Tibial artery (tissue), 4 donors: ENCODE measurements at regions not wholly inside any gene's neighbourhood (a gene's known extent, or its start where the extent isn't known, plus 50 kb on each side); places are given as distances from the start of the nearest gene placed in this dataset.
"Not testable (repeated sequence)": the region's sequence is repeated elsewhere in the genome, so short reads cannot be mapped to it uniquely, and the experiment has no call there.

Experiments used
- DNase-seq, 2 donors: peaks; one replicate each; pipeline ENCODE4 v3.0.0-alpha.2; 2019
- H3K27ac ChIP-seq, 2 donors: fragments of 200-600 bp; sonication (generic) in 1 of 2; 1 replicate in 1 of 2; 2 replicates in 1 of 2; pipeline ENCODE4 v1.5.1; 2018 to 2019; ENCODE audit warnings: mild to moderate bottlenecking in 1 of 2
- H3K27me3 ChIP-seq, 2 donors: fragments of 200-600 bp; sonication (generic) in 1 of 2; one replicate each; pipeline versions ENCODE4 v1.5.1 to v1.6.0; 2016 to 2019
- H3K36me3 ChIP-seq, 3 donors: fragments of 200-600 bp; sonication (generic) in 2 of 3; one replicate each; pipeline ENCODE4 v1.5.1; 2016 to 2019; ENCODE audit warnings: mild to moderate bottlenecking in 2 of 3
- H3K4me1 ChIP-seq, 4 donors: fragments of 200-600 bp; sonication (generic) in 2 of 4; 1 replicate in 3 of 4; 2 replicates in 1 of 4; pipeline ENCODE4 v1.5.1; 2016 to 2019
- H3K4me3 ChIP-seq, 2 donors: fragments of 200-600 bp; sonication (generic) in 1 of 2; 1 replicate in 1 of 2; 2 replicates in 1 of 2; pipeline ENCODE4 v1.5.1; 2018 to 2019; ENCODE audit warnings: mild to moderate bottlenecking in 2 of 2
- H3K9me3 ChIP-seq, 3 donors: fragments of 200-600 bp; sonication (generic) in 1 of 3; one replicate each; pipeline ENCODE4 v1.5.1; 2016 to 2019
- intact Hi-C: fragments of 100-400 bp; cut with DNase I; formaldehyde crosslinking; loops from one replicate; pipeline ENCODE4 v1.15.0; 2023; ENCODE audit warnings: low total_unique reads
- TF ChIP-seq, protein P1 (sequence below), 2 experiments: fragments of 200-600 bp in 1 of 2; fragments of 450-650 bp in 1 of 2; IDR thresholded peaks; one replicate each; pipeline ENCODE4 v1.5.1; 2017 to 2019; ENCODE audit warnings: antibody characterized with exemption in 2 of 2, mild to moderate bottlenecking in 1 of 2, moderate library complexity in 1 of 2

DNA sequence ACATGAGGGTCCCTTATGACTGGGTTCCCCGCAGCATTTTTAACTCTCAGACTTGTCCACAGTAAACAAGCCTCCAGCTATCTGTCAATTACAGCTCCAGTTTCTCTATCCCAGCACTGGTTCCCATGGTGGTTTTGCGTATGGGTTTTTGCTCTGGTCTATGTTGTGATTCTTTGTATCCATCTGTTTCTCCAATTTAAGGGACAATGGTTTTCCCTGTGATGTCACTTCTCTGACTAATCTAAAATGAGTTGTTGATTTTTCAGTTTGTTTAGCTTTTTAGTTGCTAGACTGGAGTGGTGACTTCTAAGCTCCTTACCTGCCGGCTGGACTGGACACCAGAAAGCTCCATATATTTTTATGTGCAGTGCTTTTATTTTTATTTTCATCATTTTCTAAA, 303.7 kb downstream of the INHBA start:
- Histone ChIP-seq H3K4me3 (no peak overlapping the region), H3K27ac (no peak overlapping the region), H3K36me3 (no peaks in the 10 kb centered on the region), H3K4me1 (no peaks in the 10 kb centered on the region), H3K27me3 (no peaks in the 10 kb centered on the region), H3K9me3 (no peaks in the 10 kb centered on the region)
- DNase-seq, result no peak
- TF ChIP-seq, protein P1, sequence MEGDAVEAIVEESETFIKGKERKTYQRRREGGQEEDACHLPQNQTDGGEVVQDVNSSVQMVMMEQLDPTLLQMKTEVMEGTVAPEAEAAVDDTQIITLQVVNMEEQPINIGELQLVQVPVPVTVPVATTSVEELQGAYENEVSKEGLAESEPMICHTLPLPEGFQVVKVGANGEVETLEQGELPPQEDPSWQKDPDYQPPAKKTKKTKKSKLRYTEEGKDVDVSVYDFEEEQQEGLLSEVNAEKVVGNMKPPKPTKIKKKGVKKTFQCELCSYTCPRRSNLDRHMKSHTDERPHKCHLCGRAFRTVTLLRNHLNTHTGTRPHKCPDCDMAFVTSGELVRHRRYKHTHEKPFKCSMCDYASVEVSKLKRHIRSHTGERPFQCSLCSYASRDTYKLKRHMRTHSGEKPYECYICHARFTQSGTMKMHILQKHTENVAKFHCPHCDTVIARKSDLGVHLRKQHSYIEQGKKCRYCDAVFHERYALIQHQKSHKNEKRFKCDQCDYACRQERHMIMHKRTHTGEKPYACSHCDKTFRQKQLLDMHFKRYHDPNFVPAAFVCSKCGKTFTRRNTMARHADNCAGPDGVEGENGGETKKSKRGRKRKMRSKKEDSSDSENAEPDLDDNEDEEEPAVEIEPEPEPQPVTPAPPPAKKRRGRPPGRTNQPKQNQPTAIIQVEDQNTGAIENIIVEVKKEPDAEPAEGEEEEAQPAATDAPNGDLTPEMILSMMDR (IDR thresholded peaks at IDR 0.05), result no peak
- intact Hi-C loops, result no loop called here

DNA sequence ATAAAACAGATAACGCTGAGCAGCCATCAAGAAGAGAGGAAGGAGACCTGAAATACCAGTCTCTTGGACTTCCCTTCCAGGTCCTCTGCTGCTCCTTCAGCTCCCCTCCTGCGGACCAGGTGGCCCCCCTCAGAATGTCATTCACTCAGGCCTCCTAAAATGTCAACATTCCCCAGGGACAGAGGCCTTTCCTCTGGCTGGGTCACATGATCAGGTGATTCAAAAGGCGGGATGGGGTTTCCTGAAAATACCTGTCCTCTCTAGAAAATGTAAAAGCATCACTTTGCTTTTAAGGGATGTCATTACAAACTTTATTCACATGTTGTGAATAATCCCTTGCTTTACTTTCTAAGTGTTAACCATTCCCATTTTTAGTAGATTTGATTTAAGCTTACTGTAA, 311.1 kb downstream of the INHBA start:
- no peaks in the 10 kb centered on the region for H3K36me3 ChIP-seq
- no peak overlapping the region for H3K27ac ChIP-seq
- intact Hi-C loops, result no loop called here
- H3K9me3 ChIP-seq, result no peaks in the 10 kb centered on the region
- H3K27me3 ChIP-seq, result no peaks in the 10 kb centered on the region
- H3K4me3 ChIP-seq, result no peak overlapping the region
- H3K4me1 ChIP-seq, result no peaks in the 10 kb centered on the region
- TF ChIP-seq, protein P1 (IDR thresholded peaks at IDR 0.05), result no peak
- DNase-seq, result no peak

- DNase-seq, result not testable (repeated sequence)
These were observed 314.0 kb downstream of the INHBA start for GRCh38 chr7:41388933-41389332.

DNA sequence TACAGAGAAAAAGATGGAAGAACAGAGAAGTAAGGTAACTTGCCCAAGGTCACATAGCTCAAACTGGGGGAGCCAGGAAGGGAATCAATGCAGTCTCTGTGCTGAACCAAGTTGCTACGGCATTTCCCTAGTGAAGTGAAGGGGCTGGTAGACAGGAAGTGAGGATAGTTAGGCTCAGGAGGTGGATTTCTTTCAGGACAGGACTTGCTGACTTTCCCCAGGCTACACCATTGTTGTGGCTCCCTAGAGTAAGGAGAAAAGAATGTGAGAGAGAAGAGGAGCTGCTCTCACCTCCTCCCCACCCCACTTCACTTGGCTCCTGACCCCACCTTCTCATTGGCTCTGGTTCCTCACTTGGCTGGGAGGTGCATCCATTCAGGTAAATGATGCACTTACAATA, 316.9 kb downstream of the INHBA start:
- Histone ChIP-seq H3K27ac (no peak overlapping the region), H3K4me1 (no peaks in the 10 kb centered on the region), H3K27me3 (no peaks in the 10 kb centered on the region), H3K9me3 (no peaks in the 10 kb centered on the region), H3K36me3 (no peaks in the 10 kb centered on the region), H3K4me3 (no peak overlapping the region)
- no peak for DNase-seq
- intact Hi-C loops, result no loop called here
- TF ChIP-seq, protein P1 (IDR thresholded peaks at IDR 0.05), result no peak

More at GRCh38 chr7:41388933-41389332, 314.0 kb downstream of the INHBA start:
- intact Hi-C loops, H3K4me3 ChIP-seq, H3K36me3 ChIP-seq, H3K27ac ChIP-seq, H3K9me3 ChIP-seq, H3K4me1 ChIP-seq, H3K27me3 ChIP-seq: not testable (repeated sequence)

DNA sequence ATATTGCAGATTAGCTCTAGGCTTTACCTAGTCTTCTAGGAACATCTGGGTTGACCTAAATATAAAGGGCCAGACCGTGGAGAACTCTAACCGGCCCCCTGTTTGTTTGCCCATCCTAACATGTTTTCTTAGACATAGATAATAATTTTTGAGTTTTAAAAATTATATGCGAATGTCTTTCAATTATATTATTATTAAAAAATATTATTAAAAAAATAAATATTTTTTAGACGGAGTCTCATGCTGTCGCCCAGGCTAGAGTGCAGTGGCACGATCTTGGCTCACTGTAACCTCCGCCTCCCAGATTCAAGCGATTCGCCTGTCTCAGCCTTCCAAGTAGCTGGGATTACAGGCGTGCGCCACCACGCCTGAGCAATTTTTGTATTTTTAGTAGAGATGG, 318.5 kb downstream of the INHBA start:
- H3K9me3 ChIP-seq, result no peaks in the 10 kb centered on the region
- no peak overlapping the region for H3K27ac ChIP-seq

GRCh38 chr7:41383596-41383995, 319.3 kb downstream of the INHBA start:
- DNase-seq, result no peak
- Histone ChIP-seq H3K9me3 (no peaks in the 10 kb centered on the region), H3K4me3 (no peak overlapping the region), H3K4me1 (no peaks in the 10 kb centered on the region), H3K27me3 (no peaks in the 10 kb centered on the region), H3K27ac (no peak overlapping the region), H3K36me3 (no peaks in the 10 kb centered on the region)
- TF ChIP-seq, protein P1 (IDR thresholded peaks at IDR 0.05), result no peak
- intact Hi-C loops, result no loop called here

More for the DNA sequence above, 318.5 kb downstream of the INHBA start:
- H3K4me3 ChIP-seq, result no peak overlapping the region
- TF ChIP-seq, protein P1 (IDR thresholded peaks at IDR 0.05), result no peak
- no peaks in the 10 kb centered on the region for H3K27me3 ChIP-seq
- no peak for DNase-seq
- no peaks in the 10 kb centered on the region for H3K4me1 ChIP-seq
- H3K36me3 ChIP-seq, result no peaks in the 10 kb centered on the region
- intact Hi-C loops, result no loop called here
